NB4 (cell line): ENCODE measurements at regions not wholly inside any gene's neighbourhood (a gene's known extent, or its start where the extent isn't known, plus 50 kb on each side); places are given as distances from the start of the nearest gene placed in this dataset.

Experiments
- CTCF ChIP-seq: IDR thresholded peaks from one replicate; pipeline ENCODE4 v1.5.1; 2012; ENCODE audit warnings: low read depth, low read length
- MAX ChIP-seq: IDR thresholded peaks from 2 replicates; pipeline ENCODE4 v1.6.1; 2011; ENCODE audit warnings: low read depth, low read length
- MYC ChIP-seq: IDR thresholded peaks from 2 replicates; pipeline ENCODE4 v1.6.1; 2011; ENCODE audit warnings: low read depth, low read length
- POLR2A ChIP-seq: IDR thresholded peaks from 2 replicates; pipeline ENCODE4 v1.6.1; 2011; ENCODE audit warnings: mild to moderate bottlenecking; ENCODE audit not compliant: insufficient read length; ENCODE audit errors: extremely low read depth

GRCh38 chr6:40910260-40910893 lies 128.6 kb downstream of the UNC5CL start:
- no peak for TF ChIP-seq CTCF
- no peak for TF ChIP-seq POLR2A
- TF ChIP-seq MYC: no peak
- no peak for TF ChIP-seq MAX
